ENCODE measurements at regions not wholly inside any gene's neighbourhood (a gene's known extent, or its start where the extent isn't known, plus 50 kb on each side); places are given as distances from the start of the nearest gene placed in this dataset.

GRCh38 chr12:94879542-94879941 is 124.0 kb downstream of the NDUFA12 start:
- peaks cover 6% of the 10 kb centered on the region for H3K4me1 ChIP-seq (ENCODE audit: insufficient read depth)
- WGBS (ENCODE audit: low lambda C conversion rate, missing lambda C conversion rate): 47% methylated on average over 5 of the region's 5 CpGs
- H2AFZ ChIP-seq: no peak overlapping the region
- H3K79me2 ChIP-seq: no peaks in the 10 kb centered on the region
- H3K4me2 ChIP-seq: no peak overlapping the region
- TF ChIP-seq EZH2phosphoT487 (IDR thresholded peaks at IDR 0.05; ENCODE audit: low read depth, severe bottlenecking, unreplicated experiment) (no peak), CTCF (IDR thresholded peaks at IDR 0.05; ENCODE audit: poor library complexity) (no peak), EZH2 (IDR thresholded peaks at IDR 0.05; ENCODE audit: borderline replicate concordance) (no peak)
- H3K9me3 ChIP-seq (ENCODE audit: low read depth): no peaks in the 10 kb centered on the region
- no peaks in the 10 kb centered on the region for H3K9me2 ChIP-seq (replicated peaks; ENCODE audit: insufficient read depth)
- no peak overlapping the region for H3K27ac ChIP-seq
- peak; percentile 42 for DNase-seq (ENCODE audit: low spot score)
- H3K36me3 ChIP-seq (replicated peaks; ENCODE audit: insufficient read depth, low read depth): no peaks in the 10 kb centered on the region
- H4K20me1 ChIP-seq (ENCODE audit: insufficient read depth, poor library complexity, severe bottlenecking): no peaks in the 10 kb centered on the region
- peaks cover 27% of the 10 kb centered on the region for H3K27me3 ChIP-seq
- H3K4me3 ChIP-seq: no peak overlapping the region

GRCh38 chr12:94875525-94875924 is 128.0 kb downstream of the NDUFA12 start:
- Histone ChIP-seq H3K9me2 (replicated peaks; ENCODE audit: insufficient read depth) (no peaks in the 10 kb centered on the region), H3K27ac (no peak overlapping the region), H2AFZ (no peak overlapping the region), H3K79me2 (no peaks in the 10 kb centered on the region), H3K4me3 (no peak overlapping the region), H3K36me3 (replicated peaks; ENCODE audit: insufficient read depth, low read depth) (no peaks in the 10 kb centered on the region), H3K27me3 (peaks cover 63% of the 10 kb centered on the region), H3K9me3 (ENCODE audit: low read depth) (no peaks in the 10 kb centered on the region), H3K4me1 (ENCODE audit: insufficient read depth) (peaks cover 10% of the 10 kb centered on the region), H3K4me2 (no peak overlapping the region), H4K20me1 (ENCODE audit: insufficient read depth, poor library complexity, severe bottlenecking) (no peaks in the 10 kb centered on the region)
- peak; percentile 44 for DNase-seq (ENCODE audit: low spot score)
- 45% methylated on average over 5 of the region's 5 CpGs for WGBS (ENCODE audit: low lambda C conversion rate, missing lambda C conversion rate)
- peak; percentile 45 for TF ChIP-seq CTCF (IDR thresholded peaks at IDR 0.05; ENCODE audit: poor library complexity)
- TF ChIP-seq EZH2phosphoT487 (IDR thresholded peaks at IDR 0.05; ENCODE audit: low read depth, severe bottlenecking, unreplicated experiment): no peak

- WGBS (ENCODE audit: low lambda C conversion rate, missing lambda C conversion rate): 38% methylated on average over 20 of the region's 20 CpGs
- Histone ChIP-seq H3K27ac (no peak overlapping the region), H3K4me3 (no peak overlapping the region), H2AFZ (peak overlapping the region; percentile 88), H3K36me3 (replicated peaks; ENCODE audit: insufficient read depth, low read depth) (no peaks in the 10 kb centered on the region), H3K79me2 (no peaks in the 10 kb centered on the region), H3K27me3 (peaks cover 63% of the 10 kb centered on the region), H3K4me1 (ENCODE audit: insufficient read depth) (peaks cover 10% of the 10 kb centered on the region), H3K9me3 (ENCODE audit: low read depth) (no peaks in the 10 kb centered on the region), H4K20me1 (ENCODE audit: insufficient read depth, poor library complexity, severe bottlenecking) (no peaks in the 10 kb centered on the region), H3K4me2 (peak overlapping the region; percentile 91), H3K9me2 (replicated peaks; ENCODE audit: insufficient read depth) (no peaks in the 10 kb centered on the region)
- no peak for DNase-seq (ENCODE audit: low spot score)
- no peak for TF ChIP-seq EZH2phosphoT487 (IDR thresholded peaks at IDR 0.05; ENCODE audit: low read depth, severe bottlenecking, unreplicated experiment)
- no peak for TF ChIP-seq EZH2 (IDR thresholded peaks at IDR 0.05; ENCODE audit: borderline replicate concordance)
- no peak for TF ChIP-seq CTCF (IDR thresholded peaks at IDR 0.05; ENCODE audit: poor library complexity)
Measured at GRCh38 chr12:94874518-94875302, 128.8 kb downstream of the NDUFA12 start.

Data from hepatocyte (in vitro differentiated cells).